C4-2B (cell line): ENCODE measurements at regions not wholly inside any gene's neighbourhood (a gene's known extent, or its start where the extent isn't known, plus 50 kb on each side); places are given as distances from the start of the nearest gene placed in this dataset.
A peak's percentile ranks its signal among the peaks of the same experiment; 100 is the strongest.

Source experiments
- H3K27ac ChIP-seq: fragments of 450-650 bp; 2 replicates; pipeline ENCODE4 v1.5.1; 2017
- CTCF ChIP-seq: fragments of 450-650 bp; conservative IDR thresholded peaks from 2 replicates; pipeline ENCODE4 v1.5.1; 2017; ENCODE audit warnings: mild to moderate bottlenecking
- ZFX ChIP-seq: fragments of 450-650 bp; IDR thresholded peaks from 2 replicates; pipeline ENCODE4 v1.6.1; 2017

- TF ChIP-seq CTCF, result no peak
- no peak for TF ChIP-seq ZFX
- H3K27ac ChIP-seq, result no peak overlapping the region
Measured at GRCh38 chr3:14299767-14300166, 102.6 kb upstream of the SLC6A6 start.

- no peak for TF ChIP-seq CTCF
- no peak for TF ChIP-seq ZFX
- no peak overlapping the region for H3K27ac ChIP-seq
Measured at GRCh38 chr3:14300721-14301399, 101.5 kb upstream of the SLC6A6 start.

- no peak overlapping the region for H3K27ac ChIP-seq
- TF ChIP-seq ZFX (no peak), CTCF (no peak)
Measured at GRCh38 chr3:14301558-14301957, 100.8 kb upstream of the SLC6A6 start.

- no peak for TF ChIP-seq CTCF
- TF ChIP-seq ZFX, result no peak
Measured at GRCh38 chr3:14303336-14304100, 98.9 kb upstream of the SLC6A6 start.

GRCh38 chr3:14304101-14305045, 98.0 kb upstream of the SLC6A6 start:
- no peak for TF ChIP-seq ZFX
- no peak for TF ChIP-seq CTCF
- H3K27ac ChIP-seq, result peak overlapping the region; percentile 69

More at GRCh38 chr3:14303336-14304100, 98.9 kb upstream of the SLC6A6 start:
- peak overlapping the region; percentile 69 for H3K27ac ChIP-seq

- peak overlapping the region; percentile 69 for H3K27ac ChIP-seq
- no peak for TF ChIP-seq ZFX
- TF ChIP-seq CTCF, result no peak
Measured at GRCh38 chr3:14305324-14305723, 97.1 kb upstream of the SLC6A6 start.
